PFSK-1 (cell line): ENCODE measurements at regions not wholly inside any gene's neighbourhood (a gene's known extent, or its start where the extent isn't known, plus 50 kb on each side); places are given as distances from the start of the nearest gene placed in this dataset.

Experiments used
- FOXP2 ChIP-seq: optimal IDR thresholded peaks from 2 replicates; pipeline ENCODE3; 2011; ENCODE audit warnings: borderline replicate concordance, control low read depth, inconsistent platforms; ENCODE audit not compliant: insufficient read depth; ENCODE audit errors: extremely low read length, extremely low read depth
- POLR2AphosphoS5 ChIP-seq: IDR thresholded peaks from 2 replicates; pipeline ENCODE4 v1.6.1; 2012; ENCODE audit warnings: low read depth, mild to moderate bottlenecking, control low read depth, low read length, moderate library complexity
- SIN3A ChIP-seq: IDR thresholded peaks from 2 replicates; pipeline ENCODE4 v1.6.1; 2012; ENCODE audit warnings: mild to moderate bottlenecking, low read length, moderate library complexity, borderline replicate concordance; ENCODE audit not compliant: insufficient read depth
- TAF1 ChIP-seq: IDR thresholded peaks from 2 replicates; pipeline ENCODE4 v1.6.1; 2012; ENCODE audit warnings: low read length, control low read depth, borderline replicate concordance; ENCODE audit not compliant: insufficient read depth
- TF ChIP-seq, protein P1 (sequence below), 2 experiments: IDR thresholded peaks; 2 replicates each; pipeline versions ENCODE4 v1.6.1 to v1.8.0; 2011 to 2012; ENCODE audit warnings: low read depth in 2 of 2, low read length in 2 of 2, control low read depth in 1 of 2, inconsistent platforms in 1 of 2, mild to moderate bottlenecking in 1 of 2, moderate library complexity in 1 of 2; ENCODE audit not compliant: insufficient read depth in 1 of 2

DNA sequence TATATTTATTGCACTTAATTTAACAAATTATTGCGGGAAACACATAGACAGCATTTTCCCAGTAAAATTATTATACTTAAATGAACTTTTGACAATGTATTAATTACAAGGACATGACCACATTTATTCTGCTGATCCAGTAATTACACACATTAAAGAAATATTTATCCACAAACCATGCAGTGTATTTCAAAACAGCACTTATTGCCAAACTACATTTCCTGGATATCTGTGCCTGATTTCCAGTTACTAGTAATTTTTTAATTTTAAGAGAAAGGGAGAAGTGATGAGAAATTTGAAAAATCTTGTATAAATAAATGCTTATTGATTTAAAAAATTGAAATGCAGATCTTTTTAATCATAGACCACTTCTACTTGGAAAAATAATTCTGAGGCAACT is 1458.7 kb upstream of the ACVR2A start:
- TF ChIP-seq TAF1 (no peak), POLR2AphosphoS5 (no peak), FOXP2 (no peak), SIN3A (no peak)
- TF ChIP-seq, protein P1, sequence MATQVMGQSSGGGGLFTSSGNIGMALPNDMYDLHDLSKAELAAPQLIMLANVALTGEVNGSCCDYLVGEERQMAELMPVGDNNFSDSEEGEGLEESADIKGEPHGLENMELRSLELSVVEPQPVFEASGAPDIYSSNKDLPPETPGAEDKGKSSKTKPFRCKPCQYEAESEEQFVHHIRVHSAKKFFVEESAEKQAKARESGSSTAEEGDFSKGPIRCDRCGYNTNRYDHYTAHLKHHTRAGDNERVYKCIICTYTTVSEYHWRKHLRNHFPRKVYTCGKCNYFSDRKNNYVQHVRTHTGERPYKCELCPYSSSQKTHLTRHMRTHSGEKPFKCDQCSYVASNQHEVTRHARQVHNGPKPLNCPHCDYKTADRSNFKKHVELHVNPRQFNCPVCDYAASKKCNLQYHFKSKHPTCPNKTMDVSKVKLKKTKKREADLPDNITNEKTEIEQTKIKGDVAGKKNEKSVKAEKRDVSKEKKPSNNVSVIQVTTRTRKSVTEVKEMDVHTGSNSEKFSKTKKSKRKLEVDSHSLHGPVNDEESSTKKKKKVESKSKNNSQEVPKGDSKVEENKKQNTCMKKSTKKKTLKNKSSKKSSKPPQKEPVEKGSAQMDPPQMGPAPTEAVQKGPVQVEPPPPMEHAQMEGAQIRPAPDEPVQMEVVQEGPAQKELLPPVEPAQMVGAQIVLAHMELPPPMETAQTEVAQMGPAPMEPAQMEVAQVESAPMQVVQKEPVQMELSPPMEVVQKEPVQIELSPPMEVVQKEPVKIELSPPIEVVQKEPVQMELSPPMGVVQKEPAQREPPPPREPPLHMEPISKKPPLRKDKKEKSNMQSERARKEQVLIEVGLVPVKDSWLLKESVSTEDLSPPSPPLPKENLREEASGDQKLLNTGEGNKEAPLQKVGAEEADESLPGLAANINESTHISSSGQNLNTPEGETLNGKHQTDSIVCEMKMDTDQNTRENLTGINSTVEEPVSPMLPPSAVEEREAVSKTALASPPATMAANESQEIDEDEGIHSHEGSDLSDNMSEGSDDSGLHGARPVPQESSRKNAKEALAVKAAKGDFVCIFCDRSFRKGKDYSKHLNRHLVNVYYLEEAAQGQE (IDR thresholded peaks at IDR 0.05; ENCODE audit: insufficient read depth in 1 of 2, low read depth in 2 of 2, low read length in 2 of 2), result no peak

DNA sequence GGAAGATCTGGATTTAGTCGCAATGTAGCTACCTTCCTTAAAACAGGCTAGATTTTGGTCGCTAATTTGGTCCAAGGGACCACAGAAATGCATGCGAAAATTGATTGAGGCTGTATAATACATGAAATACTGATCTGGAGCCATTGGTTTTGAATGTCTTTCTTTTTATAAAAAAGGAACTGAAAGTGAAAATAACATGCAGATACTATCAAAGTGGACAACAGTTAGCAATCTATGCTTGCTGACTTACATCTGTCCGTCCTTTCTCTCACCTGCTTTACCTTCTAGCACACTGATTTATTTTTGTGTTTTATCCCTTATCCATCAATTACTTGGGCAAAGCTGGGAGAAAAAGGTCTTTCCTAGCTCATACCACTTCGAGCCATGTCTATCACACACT is 1459.8 kb upstream of the ACVR2A start:
- TF ChIP-seq, protein P1 (IDR thresholded peaks at IDR 0.05; ENCODE audit: insufficient read depth in 1 of 2, low read depth in 2 of 2, low read length in 2 of 2), result no peak
- no peak for TF ChIP-seq FOXP2

DNA sequence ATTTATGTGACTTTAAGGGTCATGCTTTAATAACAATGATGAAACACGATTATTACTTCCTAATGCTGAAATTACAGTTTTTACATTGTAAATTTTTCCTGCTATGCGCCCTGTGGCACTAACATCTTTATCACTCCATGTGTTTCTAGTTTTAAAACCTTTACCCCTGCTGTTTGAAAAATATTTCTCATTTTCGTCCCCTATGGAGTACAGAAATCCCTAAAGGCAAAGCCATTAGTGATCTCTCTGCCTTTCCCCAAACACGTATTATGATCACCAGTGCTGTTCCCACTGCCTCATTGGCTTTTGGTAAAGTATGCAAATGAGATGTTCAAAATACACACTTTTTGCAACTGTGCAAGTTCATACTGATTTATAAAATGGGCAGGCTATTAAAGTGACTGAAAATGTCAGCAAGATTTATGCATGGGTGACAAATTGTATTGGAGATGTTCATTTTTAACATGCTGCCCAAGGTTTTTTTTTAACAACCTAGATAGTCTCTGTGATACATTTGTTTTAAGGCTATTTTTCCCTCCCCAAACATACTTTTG is 1468.2 kb upstream of the ACVR2A start:
- no peak for TF ChIP-seq SIN3A
- TF ChIP-seq, protein P1 (IDR thresholded peaks at IDR 0.05; ENCODE audit: insufficient read depth in 1 of 2, low read depth in 2 of 2, low read length in 2 of 2), result no peak
- no peak for TF ChIP-seq TAF1
- no peak for TF ChIP-seq POLR2AphosphoS5
- no peak for TF ChIP-seq FOXP2

DNA sequence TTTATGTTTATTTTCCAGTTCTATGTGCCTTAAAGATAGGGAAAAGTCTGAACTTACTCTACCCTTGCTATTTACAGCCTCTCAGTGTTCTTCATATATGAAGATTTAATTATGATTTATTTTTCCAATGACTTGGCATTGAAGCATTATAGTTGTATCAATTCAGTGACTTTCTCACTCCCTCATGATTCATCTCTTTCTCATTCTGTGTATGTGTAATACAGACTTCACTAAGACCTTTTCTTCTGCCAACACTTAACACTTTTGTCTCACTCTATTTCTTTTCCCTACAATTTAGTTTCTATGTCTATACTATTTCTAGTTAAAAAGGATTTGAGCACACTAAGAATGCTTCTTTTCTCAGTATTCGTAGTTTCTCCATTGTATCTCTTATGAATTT is 1470.3 kb upstream of the ACVR2A start:
- no peak for TF ChIP-seq FOXP2
- TF ChIP-seq POLR2AphosphoS5, result no peak
- TF ChIP-seq, protein P1 (IDR thresholded peaks at IDR 0.05; ENCODE audit: insufficient read depth in 1 of 2, low read depth in 2 of 2, low read length in 2 of 2), result no peak
- TF ChIP-seq SIN3A, result no peak
- no peak for TF ChIP-seq TAF1

DNA sequence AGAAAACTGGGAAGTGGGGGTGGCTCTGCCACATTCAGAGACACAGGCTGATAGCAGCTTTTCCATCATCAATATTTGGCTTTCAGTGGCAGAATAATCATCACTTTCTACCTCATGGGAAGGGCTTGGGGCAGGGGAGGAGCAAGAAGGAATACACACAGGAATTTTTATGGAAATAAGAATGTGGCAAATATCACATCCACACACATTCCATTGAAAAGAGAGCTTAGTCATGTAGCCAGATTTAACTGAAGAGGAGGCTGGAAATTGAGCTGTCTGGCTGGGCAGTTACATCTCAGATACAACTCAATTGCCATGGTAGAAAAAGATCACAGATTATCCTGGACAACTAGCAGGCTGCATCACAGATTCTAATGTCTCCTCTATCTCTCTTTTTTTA is 1474.0 kb upstream of the ACVR2A start:
- no peak for TF ChIP-seq TAF1

DNA sequence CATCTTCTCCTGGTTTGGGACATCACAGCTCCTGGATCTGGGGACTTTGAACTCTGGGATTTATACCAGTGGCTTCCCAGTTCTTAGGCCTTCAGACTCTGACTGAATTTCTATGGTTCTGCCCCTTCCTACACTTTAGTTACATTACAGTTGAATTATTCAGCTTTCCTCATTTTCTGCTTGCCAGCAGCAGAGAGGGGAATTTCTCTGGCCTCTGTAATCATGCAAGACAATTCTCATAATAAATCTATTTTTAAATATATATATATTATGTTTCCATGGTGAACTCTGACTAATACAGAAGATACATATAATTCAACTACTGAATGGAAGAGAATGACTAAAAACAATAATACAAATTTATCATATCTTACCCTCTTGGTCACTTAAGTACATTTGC is 1478.6 kb upstream of the ACVR2A start:
- TF ChIP-seq POLR2AphosphoS5 (no peak), SIN3A (no peak), FOXP2 (no peak), TAF1 (no peak)
- TF ChIP-seq, protein P1 (IDR thresholded peaks at IDR 0.05; ENCODE audit: insufficient read depth in 1 of 2, low read depth in 2 of 2, low read length in 2 of 2), result no peak
